ENCODE measurements at regions not wholly inside any gene's neighbourhood (a gene's known extent, or its start where the extent isn't known, plus 50 kb on each side); places are given as distances from the start of the nearest gene placed in this dataset.

DNA sequence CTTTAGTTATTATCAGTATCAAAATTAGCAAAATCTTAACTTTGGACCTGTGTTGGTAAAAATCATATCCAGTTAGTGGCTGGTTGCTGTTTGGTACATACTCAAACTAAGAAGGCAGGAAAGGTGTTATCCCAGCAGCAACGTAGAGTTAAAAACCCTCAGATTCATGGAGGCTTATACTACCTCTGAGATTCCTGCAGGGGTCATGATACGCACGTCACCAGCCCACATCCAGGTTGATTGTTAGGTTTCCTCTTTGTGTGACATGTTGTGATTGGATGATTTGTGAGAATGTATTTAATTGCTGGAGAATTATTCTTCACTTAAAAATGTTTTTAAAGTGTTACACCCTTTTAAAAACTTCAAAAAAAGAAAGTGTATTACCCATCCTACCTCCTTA, 423.3 kb upstream of the ADGRL2 start:
- POLR2A ChIA-PET = no interaction called here
- H3K4me1 Mint-ChIP-seq (ENCODE audit: low read depth) = no peaks in the 10 kb centered on the region

GRCh38 chr1:81375884-81376548, 424.7 kb upstream of the ADGRL2 start:
- H3K27ac Mint-ChIP-seq = no peak overlapping the region
- ATAC-seq (ENCODE audit: poor library complexity) = no peak
- no peak for DNase-seq

More for the DNA sequence above, 423.3 kb upstream of the ADGRL2 start:
- no peak for TF ChIP-seq CTCF (IDR thresholded peaks at IDR 0.05)
- no peak for DNase-seq
- no peaks in the 10 kb centered on the region for H3K36me3 Mint-ChIP-seq (ENCODE audit: low read depth)
- H3K36me3 ChIP-seq (ENCODE audit: insufficient read depth, low read length) = no peaks in the 10 kb centered on the region
- no peak for ATAC-seq (ENCODE audit: poor library complexity)
- no peak overlapping the region for H3K4me3 Mint-ChIP-seq
- no peaks in the 10 kb centered on the region for H3K4me1 ChIP-seq (ENCODE audit: insufficient read depth, low read length)
- no peaks in the 10 kb centered on the region for H3K9me3 Mint-ChIP-seq
- CTCF ChIA-PET = no interaction called here
- peaks cover 0 to 15% of the 10 kb centered on the region in 2 experiments for H3K9me3 ChIP-seq (ENCODE audit: control insufficient read depth in 1 of 2, insufficient read depth in 1 of 2, low read length in 2 of 2)
- no peak overlapping the region for H3K4me3 ChIP-seq (ENCODE audit: low read length)
- H3K27ac ChIP-seq (ENCODE audit: low read depth in 1 of 2, low read length in 2 of 2) = no peak overlapping the region
- no peaks in the 10 kb centered on the region for H3K27me3 Mint-ChIP-seq
- no peak overlapping the region for H3K27ac Mint-ChIP-seq
- no peaks in the 10 kb centered on the region for H3K27me3 ChIP-seq (ENCODE audit: control insufficient read depth in 1 of 2, insufficient read depth in 2 of 2, low read length in 2 of 2)
- intact Hi-C loops (cut with DNase I, micrococcal nuclease) = no loop called here

DNA sequence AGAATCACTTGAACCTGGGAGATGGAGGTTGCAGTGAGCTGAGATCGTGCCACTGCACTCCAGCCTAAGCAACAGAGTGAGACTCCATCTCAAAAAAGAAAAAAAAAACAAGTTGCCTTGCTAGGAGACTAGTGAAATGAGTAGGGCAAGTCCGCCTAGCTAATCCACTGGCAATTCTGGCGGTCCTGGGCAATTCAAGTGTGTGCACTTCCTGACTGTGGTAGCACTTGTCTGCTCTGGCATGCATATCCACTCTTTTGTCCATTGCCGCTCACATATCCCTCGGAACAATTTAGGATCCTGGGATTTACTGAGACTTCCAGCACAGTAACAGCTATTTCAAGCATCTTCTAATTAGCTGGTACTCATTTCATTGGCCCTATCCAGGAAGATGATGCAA, 426.3 kb upstream of the ADGRL2 start:
- no peak overlapping the region for H3K27ac ChIP-seq (ENCODE audit: low read depth in 1 of 2, low read length in 2 of 2)
- no peak overlapping the region for H3K4me3 ChIP-seq (ENCODE audit: low read length)
- no peaks in the 10 kb centered on the region for H3K4me1 ChIP-seq (ENCODE audit: insufficient read depth, low read length)
- H3K9me3 ChIP-seq (ENCODE audit: control insufficient read depth in 1 of 2, insufficient read depth in 1 of 2, low read length in 2 of 2) = peaks cover 0 to 11% of the 10 kb centered on the region in 2 experiments
- ATAC-seq (ENCODE audit: poor library complexity) (no peak), DNase-seq (no peak)
- Mint-ChIP-seq H3K27ac (no peak overlapping the region), H3K36me3 (ENCODE audit: low read depth) (no peaks in the 10 kb centered on the region), H3K9me3 (no peaks in the 10 kb centered on the region), H3K27me3 (no peaks in the 10 kb centered on the region), H3K4me1 (ENCODE audit: low read depth) (no peaks in the 10 kb centered on the region), H3K4me3 (no peak overlapping the region)
- ChIA-PET POLR2A (no interaction called here), CTCF (no interaction called here)
- H3K36me3 ChIP-seq (ENCODE audit: insufficient read depth, low read length) = no peaks in the 10 kb centered on the region
- no peak for TF ChIP-seq CTCF (IDR thresholded peaks at IDR 0.05)
- no peaks in the 10 kb centered on the region for H3K27me3 ChIP-seq (ENCODE audit: control insufficient read depth in 1 of 2, insufficient read depth in 2 of 2, low read length in 2 of 2)
- intact Hi-C loops (cut with DNase I, micrococcal nuclease) = no loop called here

More at GRCh38 chr1:81375884-81376548, 424.7 kb upstream of the ADGRL2 start:
- Histone ChIP-seq H3K4me1 (ENCODE audit: insufficient read depth, low read length) (no peaks in the 10 kb centered on the region), H3K36me3 (ENCODE audit: insufficient read depth, low read length) (no peaks in the 10 kb centered on the region), H3K4me3 (ENCODE audit: low read length) (no peak overlapping the region), H3K27me3 (ENCODE audit: control insufficient read depth in 1 of 2, insufficient read depth in 2 of 2, low read length in 2 of 2) (no peaks in the 10 kb centered on the region), H3K27ac (ENCODE audit: low read depth in 1 of 2, low read length in 2 of 2) (no peak overlapping the region), H3K9me3 (ENCODE audit: control insufficient read depth in 1 of 2, insufficient read depth in 1 of 2, low read length in 2 of 2) (peaks cover 0 to 15% of the 10 kb centered on the region in 2 experiments)
- intact Hi-C loops (cut with DNase I, micrococcal nuclease) = no loop called here
- Mint-ChIP-seq H3K4me3 (no peak overlapping the region), H3K4me1 (ENCODE audit: low read depth) (no peaks in the 10 kb centered on the region), H3K27me3 (no peaks in the 10 kb centered on the region), H3K36me3 (ENCODE audit: low read depth) (no peaks in the 10 kb centered on the region), H3K9me3 (no peaks in the 10 kb centered on the region)
- no peak for TF ChIP-seq CTCF (IDR thresholded peaks at IDR 0.05)
- ChIA-PET CTCF (no interaction called here), POLR2A (no interaction called here)
